WTC11 (cell line): ENCODE measurements at regions not wholly inside any gene's neighbourhood (a gene's known extent, or its start where the extent isn't known, plus 50 kb on each side); places are given as distances from the start of the nearest gene placed in this dataset.

Experiments used
- ATAC-seq: fragments of 200-7000 bp; cut with Tn5 transposase; 2 replicates; pipeline ENCODE4 v1.10.0; 2021; ENCODE audit warnings: mild to moderate bottlenecking, moderate library complexity
- CTCF ChIA-PET: fragments of 300-600 bp; sonication (Branson Sonifier 250); formaldehyde crosslinking; loops from one replicate; lab custom pipeline; 2021; ENCODE audit warnings: antibody characterized with exemption; lab: Charles Lee
- POLR2A ChIA-PET: fragments of 350-600 bp; sonication (Branson Sonifier 250); formaldehyde crosslinking; loops from one replicate; lab custom pipeline; 2021; ENCODE audit warnings: antibody characterized with exemption; lab: Charles Lee
- DNase-seq: peaks from one replicate; pipeline ENCODE4 v3.0.0; 2021; ENCODE audit warnings: low spot score
- H3K27ac Mint-ChIP-seq: 2 replicates; pipeline ENCODE4 v1.8.0; 2021; ENCODE audit warnings: mixed read lengths
- H3K27me3 Mint-ChIP-seq: 2 replicates; pipeline ENCODE4 v1.8.0; 2021; ENCODE audit warnings: low read depth, mild to moderate bottlenecking, moderate library complexity, mixed read lengths
- H3K36me3 Mint-ChIP-seq: 2 replicates; pipeline ENCODE4 v1.8.0; 2021; ENCODE audit warnings: mixed read lengths
- H3K4me1 Mint-ChIP-seq: 2 replicates; pipeline ENCODE4 v1.8.0; 2022; ENCODE audit warnings: mixed read lengths
- H3K4me3 Mint-ChIP-seq: 2 replicates; pipeline ENCODE4 v1.8.0; 2021; ENCODE audit warnings: mild to moderate bottlenecking, moderate library complexity, mixed read lengths
- H3K9me3 Mint-ChIP-seq: 2 replicates; pipeline ENCODE4 v1.8.0; 2021; ENCODE audit warnings: mixed read lengths
- AFF4 ChIP-seq: sonication (generic); formaldehyde crosslinking; IDR thresholded peaks from 2 replicates; pipeline ENCODE4 v1.8.1; 2023; ENCODE audit warnings: mild to moderate bottlenecking, missing genetic modification reagents, borderline replicate concordance
- ATF2 ChIP-seq: sonication (generic); formaldehyde crosslinking; IDR thresholded peaks from 2 replicates; pipeline ENCODE4 v1.8.1; 2022; ENCODE audit warnings: low read depth, missing genetic modification reagents, borderline replicate concordance
- ATF6 ChIP-seq: sonication (generic); formaldehyde crosslinking; IDR thresholded peaks from 2 replicates; pipeline ENCODE4 v1.8.1; 2023; ENCODE audit warnings: mild to moderate bottlenecking, missing genetic modification reagents
- CREB1 ChIP-seq: sonication (generic); formaldehyde crosslinking; IDR thresholded peaks from 2 replicates; pipeline ENCODE4 v1.8.0; 2023; ENCODE audit warnings: mild to moderate bottlenecking, missing genetic modification reagents
- JUN ChIP-seq: sonication (generic); formaldehyde crosslinking; IDR thresholded peaks from 2 replicates; pipeline ENCODE4 v1.8.0; 2023; ENCODE audit warnings: mild to moderate bottlenecking, missing genetic modification reagents
- PREB ChIP-seq: sonication (generic); formaldehyde crosslinking; IDR thresholded peaks from 2 replicates; pipeline ENCODE4 v1.8.1; 2022; ENCODE audit warnings: mild to moderate bottlenecking, missing genetic modification reagents, moderate library complexity, borderline replicate concordance
- SMAD3 ChIP-seq: sonication (generic); formaldehyde crosslinking; IDR thresholded peaks from 2 replicates; pipeline ENCODE4 v1.8.0; 2022; ENCODE audit warnings: missing genetic modification reagents, mild to moderate bottlenecking, borderline replicate concordance
- SP1 ChIP-seq: sonication (generic); formaldehyde crosslinking; conservative IDR thresholded peaks from 2 replicates; pipeline ENCODE4 v1.8.1; 2022; ENCODE audit warnings: missing genetic modification reagents
- USF2 ChIP-seq: sonication (generic); formaldehyde crosslinking; IDR thresholded peaks from 2 replicates; pipeline ENCODE4 v1.8.1; 2023; ENCODE audit warnings: mild to moderate bottlenecking, missing genetic modification reagents, moderate library complexity
- ZNF138 ChIP-seq: sonication (generic); formaldehyde crosslinking; conservative IDR thresholded peaks from 2 replicates; pipeline ENCODE4 v1.8.1; 2022; ENCODE audit warnings: mild to moderate bottlenecking, moderate library complexity, missing genetic modification reagents
- ZNF512 ChIP-seq: sonication (generic); formaldehyde crosslinking; IDR thresholded peaks from 2 replicates; pipeline ENCODE4 v1.8.1; 2022; ENCODE audit warnings: missing genetic modification reagents, borderline replicate concordance
- ZNF671 ChIP-seq: fragments of 250-450 bp; sonication (Bioruptor Pico); IDR thresholded peaks from 2 replicates; pipeline ENCODE4 v1.8.0; 2021; ENCODE audit warnings: mild to moderate bottlenecking

GRCh38 chr4:56169061-56169460, 218.2 kb downstream of the AASDH start:
- no peaks in the 10 kb centered on the region for H3K27me3 Mint-ChIP-seq
- peaks cover 3% of the 10 kb centered on the region; the same call in 1 of the 2 replicates for H3K4me1 Mint-ChIP-seq
- no peak overlapping the region for H3K4me3 Mint-ChIP-seq
- H3K9me3 Mint-ChIP-seq, result peaks cover 10% of the 10 kb centered on the region
- CTCF ChIA-PET, result no interaction called here
- POLR2A ChIA-PET, result interaction anchor here (0.7 kb wide), 1 partner anchor 1472 kb away, joined by 4 read pairs; no protein-coding TSS in a partner anchor
- H3K27ac Mint-ChIP-seq, result no peak overlapping the region
- ATAC-seq, result no peak
- TF ChIP-seq ZNF138 (CRISPR knock-in tag) (no peak), ZNF671 (CRISPR knock-in tag) (no peak), SMAD3 (CRISPR knock-in tag) (no peak), CREB1 (CRISPR knock-in tag) (no peak), ATF2 (CRISPR knock-in tag) (no peak), SP1 (CRISPR knock-in tag) (no peak), USF2 (no peak)
- H3K36me3 Mint-ChIP-seq, result peaks cover 5% of the 10 kb centered on the region
- DNase-seq, result no peak

- POLR2A ChIA-PET, result interaction anchor here (1.2 kb wide), 1 partner anchor 14 kb away, joined by 3 read pairs; no protein-coding TSS in a partner anchor
- CTCF ChIA-PET, result interaction anchor here (1.3 kb wide), 1 partner anchor 53 kb away, joined by 3 read pairs; no protein-coding TSS in a partner anchor
- Mint-ChIP-seq H3K27ac (no peak overlapping the region), H3K36me3 (peaks cover 5% of the 10 kb centered on the region), H3K9me3 (peaks cover 10% of the 10 kb centered on the region), H3K27me3 (no peaks in the 10 kb centered on the region), H3K4me3 (no peak overlapping the region), H3K4me1 (peaks cover 3% of the 10 kb centered on the region; the same call in 1 of the 2 replicates)
- TF ChIP-seq JUN (CRISPR knock-in tag) (no peak), PREB (CRISPR knock-in tag) (no peak), ZNF512 (CRISPR knock-in tag) (no peak), AFF4 (no peak), ATF6 (no peak)
- ATAC-seq (no peak), DNase-seq (no peak)
Measured at GRCh38 chr4:56164907-56165306, 216.2 kb downstream of the CEP135 start.
